ENCODE measurements at regions not wholly inside any gene's neighbourhood (a gene's known extent, or its start where the extent isn't known, plus 50 kb on each side); places are given as distances from the start of the nearest gene placed in this dataset.

DNA sequence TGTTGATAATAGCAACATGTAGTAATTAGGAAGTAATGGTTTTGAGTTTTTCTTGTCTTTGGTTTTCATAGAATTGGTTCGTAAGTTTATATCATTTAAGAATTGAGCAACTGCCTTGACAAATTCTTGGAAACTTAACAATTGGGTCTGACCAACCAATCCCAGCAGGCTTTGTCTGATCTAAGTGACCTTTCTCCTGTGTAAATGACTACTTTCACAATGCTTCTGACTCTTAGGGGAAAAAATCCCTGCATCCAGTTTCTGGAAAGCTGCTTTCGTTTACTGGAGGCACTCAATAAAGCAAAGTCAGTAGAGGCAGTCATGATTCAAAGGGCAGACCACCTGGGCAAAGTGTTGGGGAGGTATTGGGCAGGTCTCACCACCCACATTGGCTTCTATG lies 303.6 kb upstream of the FAM78B start:
- FAIRE-seq (no peak), DNase-seq (ENCODE audit: low spot score) (no peak), ATAC-seq (no peak)
- Histone ChIP-seq H3K36me3 (replicated peaks in 1 of 2; ENCODE audit: control insufficient read depth in 1 of 2, insufficient read depth in 2 of 2, low read length in 2 of 2) (no peaks in the 10 kb centered on the region), H3K4me1 (ENCODE audit: insufficient read depth, low read length) (no peaks in the 10 kb centered on the region), H3K9ac (ENCODE audit: insufficient read depth, low read depth, low read length) (no peak overlapping the region), H3K79me2 (ENCODE audit: insufficient read depth, low read length) (no peaks in the 10 kb centered on the region), H3K27ac (ENCODE audit: extremely low read length, insufficient read depth, low read length) (no peak overlapping the region), H3K9me3 (ENCODE audit: low read length) (no peaks in the 10 kb centered on the region), H2AFZ (ENCODE audit: low read length) (no peak overlapping the region), H3K4me3 (replicated peaks in 1 of 3; ENCODE audit: insufficient read depth in 1 of 3, low read depth in 2 of 3, low read length in 3 of 3) (no peak overlapping the region), H3K4me2 (ENCODE audit: low read depth, low read length) (no peak overlapping the region), H4K20me1 (ENCODE audit: insufficient read depth, low read length) (no peaks in the 10 kb centered on the region), H3K27me3 (ENCODE audit: control insufficient read depth in 1 of 2, insufficient read depth in 2 of 2, low read length in 2 of 2) (no peaks in the 10 kb centered on the region)
- BruUV-seq (replicated peaks), result no TSS peak
- WGBS (ENCODE audit: low lambda C conversion rate), result 6% methylated on average over 2 of the region's 2 CpGs
- intact Hi-C loops (cut with micrococcal nuclease; ENCODE audit: unreplicated experiment), result no loop called here
- CTCF ChIA-PET (ENCODE audit: low intra/inter-chr PET ratio, low total read pairs), result no interaction called here
- POLR2A ChIA-PET, result no interaction called here
- in situ Hi-C loops (cut with HindIII; ENCODE audit: extremely low pct_ligation_motif_present, low pct_unique_long_range_greater_than_20kb), result no loop called here
- TF ChIP-seq SAFB2 (CRISPR knock-in tag; IDR thresholded peaks at IDR 0.05; ENCODE audit: borderline replicate concordance, low read depth) (no peak), ZHX1 (CRISPR knock-in tag; IDR thresholded peaks at IDR 0.05; ENCODE audit: low read depth) (no peak), IKZF1 (IDR thresholded peaks at IDR 0.05) (no peak), ZNF746 (CRISPR knock-in tag; IDR thresholded peaks at IDR 0.05) (no peak), AKAP8 (CRISPR knock-in tag; IDR thresholded peaks at IDR 0.05) (no peak), ZNF644 (CRISPR knock-in tag; IDR thresholded peaks at IDR 0.05; ENCODE audit: low read depth) (no peak), MLXIP (CRISPR knock-in tag; IDR thresholded peaks at IDR 0.05; ENCODE audit: borderline replicate concordance) (no peak), ZNF343 (CRISPR knock-in tag; IDR thresholded peaks at IDR 0.05) (no peak), ZNF101 (CRISPR knock-in tag; IDR thresholded peaks at IDR 0.05; ENCODE audit: borderline replicate concordance, low read depth) (no peak), POGZ (CRISPR knock-in tag; IDR thresholded peaks at IDR 0.05) (no peak), ZNF891 (CRISPR knock-in tag; IDR thresholded peaks at IDR 0.05) (no peak), RAD21 (CRISPR knock-in tag; IDR thresholded peaks at IDR 0.05) (no peak), ZNF775 (CRISPR knock-in tag; IDR thresholded peaks at IDR 0.05; ENCODE audit: borderline replicate concordance) (no peak)
- TF ChIP-seq, protein P1, sequence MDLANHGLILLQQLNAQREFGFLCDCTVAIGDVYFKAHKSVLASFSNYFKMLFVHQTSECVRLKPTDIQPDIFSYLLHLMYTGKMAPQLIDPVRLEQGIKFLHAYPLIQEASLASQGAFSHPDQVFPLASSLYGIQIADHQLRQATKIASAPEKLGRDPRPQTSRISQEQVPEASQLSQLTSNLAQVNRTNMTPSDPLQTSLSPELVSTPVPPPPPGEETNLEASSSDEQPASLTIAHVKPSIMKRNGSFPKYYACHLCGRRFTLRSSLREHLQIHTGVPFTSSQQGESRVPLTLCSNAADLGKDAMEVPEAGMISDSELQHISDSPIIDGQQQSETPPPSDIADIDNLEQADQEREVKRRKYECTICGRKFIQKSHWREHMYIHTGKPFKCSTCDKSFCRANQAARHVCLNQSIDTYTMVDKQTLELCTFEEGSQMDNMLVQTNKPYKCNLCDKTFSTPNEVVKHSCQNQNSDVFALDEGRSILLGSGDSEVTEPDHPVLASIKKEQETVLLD (CRISPR knock-in tag; IDR thresholded peaks at IDR 0.05; ENCODE audit: low read depth), result no peak

All from HepG2 (cell line).